GM12878 (cell line): ENCODE measurements at regions not wholly inside any gene's neighbourhood (a gene's known extent, or its start where the extent isn't known, plus 50 kb on each side); places are given as distances from the start of the nearest gene placed in this dataset.

Experiments used
- EP300 ChIP-seq, 2 experiments: fragments of 150-350 bp in 1 of 2; IDR thresholded peaks; 2 replicates each; pipeline ENCODE4 v1.6.1; 2011 to 2012; ENCODE audit warnings: low read depth in 2 of 2, low read length in 2 of 2, borderline replicate concordance in 1 of 2, improper control_type of control experiment in 1 of 2, inconsistent platforms in 1 of 2; ENCODE audit not compliant: control insufficient read depth in 1 of 2
- ESRRA ChIP-seq: IDR thresholded peaks from 2 replicates; pipeline ENCODE4 v1.6.1; 2012; ENCODE audit warnings: mild to moderate bottlenecking, low read length, improper control_type of control experiment
- EZH2 ChIP-seq: IDR thresholded peaks from 2 replicates; pipeline ENCODE4 v1.6.1; 2012; ENCODE audit warnings: low read depth, mild to moderate bottlenecking, control low read depth, inconsistent platforms, low read length, borderline replicate concordance; ENCODE audit not compliant: control insufficient read depth
- MAX ChIP-seq: IDR thresholded peaks from 2 replicates; pipeline ENCODE4 v1.6.1; 2012; ENCODE audit warnings: low read depth, low read length, improper control_type of control experiment
- MTA3 ChIP-seq: IDR thresholded peaks from 2 replicates; pipeline ENCODE4 v1.6.1; 2012; ENCODE audit warnings: low read length, inconsistent platforms, borderline replicate concordance
- POLR2A ChIP-seq: IDR thresholded peaks from 2 replicates; pipeline ENCODE4 v1.6.1; 2011; ENCODE audit warnings: low read depth, mild to moderate bottlenecking, low read length
- POLR2AphosphoS5 ChIP-seq: IDR thresholded peaks from 2 replicates; pipeline ENCODE4 v1.6.1; 2011; ENCODE audit warnings: mild to moderate bottlenecking, low read length, inconsistent platforms

GRCh38 chr21:16044676-16045075 is 314.9 kb downstream of the USP25 start:
- TF ChIP-seq MAX: no peak
- TF ChIP-seq MTA3: no peak
- TF ChIP-seq POLR2A: no peak
- TF ChIP-seq ESRRA: no peak
- no peak for TF ChIP-seq EZH2
- TF ChIP-seq EP300 (IDR thresholded peaks at IDR 0.05; ENCODE audit: borderline replicate concordance in 1 of 2, control insufficient read depth in 1 of 2, low read depth in 2 of 2, low read length in 2 of 2): no peak
- no peak for TF ChIP-seq POLR2AphosphoS5
